ENCODE measurements at regions not wholly inside any gene's neighbourhood (a gene's known extent, or its start where the extent isn't known, plus 50 kb on each side); places are given as distances from the start of the nearest gene placed in this dataset.

DNA sequence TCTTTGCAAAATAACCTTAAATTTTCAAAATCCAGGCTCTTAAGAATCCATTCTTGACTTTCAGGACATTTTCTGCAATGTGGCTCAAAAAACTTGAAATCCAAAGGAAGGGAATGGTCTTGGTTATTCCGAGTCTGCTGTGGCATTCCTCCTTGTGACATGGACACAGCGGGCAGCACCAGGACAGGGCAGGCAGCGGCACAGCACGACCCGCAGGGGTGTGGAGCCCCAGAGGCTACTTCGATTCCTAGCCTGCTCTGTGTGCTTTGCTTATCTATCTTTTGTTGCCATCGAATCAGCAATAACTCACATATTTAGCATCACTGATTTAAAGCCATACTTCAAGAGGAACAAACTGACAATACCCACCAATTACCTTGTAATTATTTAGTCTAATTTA, 420.2 kb upstream of the IRX1 start:
- H3K9me3 ChIP-seq, result no peaks in the 10 kb centered on the region
- no peaks in the 10 kb centered on the region for H3K4me1 ChIP-seq
- intact Hi-C loops (cut with DNase I), result no loop called here
- no peak for DNase-seq
- H3K27me3 ChIP-seq, result no peaks in the 10 kb centered on the region
- WGBS, 2 donors, result 80 to 92% methylated on average over 7 of the region's 7 CpGs
- no peaks in the 10 kb centered on the region for H3K36me3 ChIP-seq
- H3K4me3 ChIP-seq (replicated peaks in 1 of 3), result no peak overlapping the region
- no peak overlapping the region for H3K27ac ChIP-seq
- TF ChIP-seq POLR2A (IDR thresholded peaks at IDR 0.05), result no peak
- TF ChIP-seq, protein P1, sequence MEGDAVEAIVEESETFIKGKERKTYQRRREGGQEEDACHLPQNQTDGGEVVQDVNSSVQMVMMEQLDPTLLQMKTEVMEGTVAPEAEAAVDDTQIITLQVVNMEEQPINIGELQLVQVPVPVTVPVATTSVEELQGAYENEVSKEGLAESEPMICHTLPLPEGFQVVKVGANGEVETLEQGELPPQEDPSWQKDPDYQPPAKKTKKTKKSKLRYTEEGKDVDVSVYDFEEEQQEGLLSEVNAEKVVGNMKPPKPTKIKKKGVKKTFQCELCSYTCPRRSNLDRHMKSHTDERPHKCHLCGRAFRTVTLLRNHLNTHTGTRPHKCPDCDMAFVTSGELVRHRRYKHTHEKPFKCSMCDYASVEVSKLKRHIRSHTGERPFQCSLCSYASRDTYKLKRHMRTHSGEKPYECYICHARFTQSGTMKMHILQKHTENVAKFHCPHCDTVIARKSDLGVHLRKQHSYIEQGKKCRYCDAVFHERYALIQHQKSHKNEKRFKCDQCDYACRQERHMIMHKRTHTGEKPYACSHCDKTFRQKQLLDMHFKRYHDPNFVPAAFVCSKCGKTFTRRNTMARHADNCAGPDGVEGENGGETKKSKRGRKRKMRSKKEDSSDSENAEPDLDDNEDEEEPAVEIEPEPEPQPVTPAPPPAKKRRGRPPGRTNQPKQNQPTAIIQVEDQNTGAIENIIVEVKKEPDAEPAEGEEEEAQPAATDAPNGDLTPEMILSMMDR (IDR thresholded peaks at IDR 0.05), result no peak

DNA sequence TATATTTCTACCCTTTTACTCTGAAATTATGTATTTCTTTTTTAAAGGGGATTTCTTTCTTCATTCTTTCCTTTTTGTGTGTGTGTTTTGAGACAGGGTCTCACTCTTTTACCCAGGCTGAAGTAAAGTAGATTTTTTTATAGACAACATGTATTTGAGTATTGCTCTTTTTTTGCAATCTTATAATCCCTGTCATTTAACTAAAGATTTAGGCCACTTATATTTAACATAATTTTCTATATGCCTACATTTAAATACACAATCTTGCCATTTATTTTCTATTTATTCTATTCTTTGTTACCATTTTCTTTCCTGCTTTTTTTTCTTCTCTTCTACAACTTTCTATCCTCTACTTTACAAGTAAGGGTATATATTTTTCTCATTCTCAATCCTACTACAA, 416.0 kb upstream of the IRX2 start:
- intact Hi-C loops (cut with DNase I), result no loop called here
- TF ChIP-seq, protein P1 (IDR thresholded peaks at IDR 0.05), result no peak
- TF ChIP-seq POLR2A (IDR thresholded peaks at IDR 0.05), result no peak
- Histone ChIP-seq H3K27ac (no peak overlapping the region), H3K4me3 (replicated peaks in 1 of 3) (no peak overlapping the region), H3K9me3 (no peaks in the 10 kb centered on the region), H3K27me3 (no peaks in the 10 kb centered on the region), H3K4me1 (no peaks in the 10 kb centered on the region), H3K36me3 (no peaks in the 10 kb centered on the region)
- DNase-seq, result no peak

DNA sequence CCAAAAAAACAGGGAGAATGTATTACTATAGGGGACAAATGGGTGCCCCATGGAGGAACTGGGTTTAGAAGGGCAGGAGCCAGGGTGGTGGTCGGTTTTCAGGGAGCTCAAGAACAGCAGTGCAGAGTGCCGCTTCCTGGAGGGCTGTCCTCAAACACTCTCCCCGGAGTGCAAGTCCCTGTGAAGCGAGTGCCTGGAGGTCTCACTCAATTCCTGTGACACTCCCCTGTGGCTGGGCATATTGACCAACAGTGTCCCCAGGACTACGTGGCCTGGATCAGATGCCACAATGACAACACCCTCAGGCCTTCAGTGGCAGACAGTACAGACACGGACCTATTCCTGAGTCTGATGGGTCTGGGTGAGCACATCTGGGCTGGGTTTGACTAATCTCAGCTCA, 412.1 kb upstream of the IRX2 start:
- WGBS, 2 donors, result 76 to 88% methylated on average over 6 of the region's 6 CpGs
- intact Hi-C loops (cut with DNase I), result no loop called here
- TF ChIP-seq POLR2A (IDR thresholded peaks at IDR 0.05), result no peak
- TF ChIP-seq, protein P1 (IDR thresholded peaks at IDR 0.05), result no peak
- Histone ChIP-seq H3K27me3 (no peaks in the 10 kb centered on the region), H3K4me3 (replicated peaks in 1 of 3) (no peak overlapping the region), H3K9me3 (no peaks in the 10 kb centered on the region), H3K27ac (no peak overlapping the region), H3K36me3 (no peaks in the 10 kb centered on the region), H3K4me1 (no peaks in the 10 kb centered on the region)
- DNase-seq, result no peak

DNA sequence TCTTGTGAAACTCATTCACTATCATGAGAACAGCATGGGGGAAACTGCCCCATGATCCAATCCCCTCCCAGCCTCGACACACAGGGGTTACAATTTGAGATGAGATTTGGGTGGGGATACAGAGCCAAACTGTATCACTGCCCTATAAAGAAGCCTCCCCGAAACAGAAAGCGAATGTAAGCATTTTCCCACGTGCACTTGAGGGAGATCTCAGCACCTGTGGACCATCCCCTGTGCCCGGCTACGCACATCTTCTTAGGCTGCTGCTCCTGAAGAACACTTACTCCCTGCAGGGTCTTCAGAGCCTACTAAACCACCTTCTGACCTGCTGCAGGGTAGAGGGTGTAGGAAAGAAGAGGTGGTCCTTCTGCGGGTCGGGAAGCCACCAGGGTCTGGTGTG, 410.2 kb upstream of the IRX2 start:
- no peak for DNase-seq
- Histone ChIP-seq H3K4me1 (no peaks in the 10 kb centered on the region), H3K27me3 (no peaks in the 10 kb centered on the region), H3K9me3 (no peaks in the 10 kb centered on the region), H3K4me3 (replicated peaks in 1 of 3) (no peak overlapping the region), H3K27ac (no peak overlapping the region), H3K36me3 (no peaks in the 10 kb centered on the region)
- intact Hi-C loops (cut with DNase I), result no loop called here
- WGBS, 2 donors, result 57 to 62% methylated on average over 8 of the region's 8 CpGs
- TF ChIP-seq POLR2A (IDR thresholded peaks at IDR 0.05), result no peak
- TF ChIP-seq, protein P1 (IDR thresholded peaks at IDR 0.05), result no peak

DNA sequence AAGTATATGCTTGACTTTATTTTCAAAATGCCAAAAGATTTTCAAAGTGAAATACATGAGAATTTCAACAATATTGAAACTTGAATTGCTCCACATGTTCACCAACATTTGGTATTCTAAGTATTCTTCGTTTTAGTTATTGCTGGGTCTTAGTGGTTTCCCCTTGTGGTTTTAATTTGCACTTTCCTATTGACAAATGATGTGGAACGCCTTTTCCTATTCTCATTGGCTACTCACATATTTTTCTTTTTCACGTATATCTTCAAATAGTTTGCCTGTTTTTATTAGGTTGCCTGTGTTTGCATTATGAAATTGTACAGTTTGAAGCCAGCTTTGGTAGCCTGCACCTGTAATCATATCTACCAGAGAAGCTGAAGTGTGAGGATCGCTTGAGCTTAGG, 405.7 kb upstream of the IRX2 start:
- 54 to 60% methylated on average over 4 of the region's 4 CpGs for WGBS, 2 donors
- no peak for TF ChIP-seq POLR2A (IDR thresholded peaks at IDR 0.05)
- TF ChIP-seq, protein P1 (IDR thresholded peaks at IDR 0.05), result no peak
- no peaks in the 10 kb centered on the region for H3K9me3 ChIP-seq
- intact Hi-C loops (cut with DNase I), result no loop called here
- no peak overlapping the region for H3K27ac ChIP-seq
- H3K4me3 ChIP-seq (replicated peaks in 1 of 3), result no peak overlapping the region
- no peak for DNase-seq
- no peaks in the 10 kb centered on the region for H3K27me3 ChIP-seq
- no peaks in the 10 kb centered on the region for H3K4me1 ChIP-seq
- H3K36me3 ChIP-seq, result no peaks in the 10 kb centered on the region

All from thyroid gland (tissue), 4 donors.